HCT116 (cell line): ENCODE measurements at regions not wholly inside any gene's neighbourhood (a gene's known extent, or its start where the extent isn't known, plus 50 kb on each side); places are given as distances from the start of the nearest gene placed in this dataset.

Experiments
- ATF3 ChIP-seq: IDR thresholded peaks from 2 replicates; pipeline ENCODE4 v1.6.1; 2012
- CBX3 ChIP-seq: IDR thresholded peaks from 2 replicates; pipeline ENCODE4 v1.6.1; 2012; ENCODE audit warnings: low read depth
- EZH2 ChIP-seq: fragments of 200-600 bp; sonication (generic); IDR thresholded peaks from 2 replicates; pipeline ENCODE4 v1.6.1; 2017; ENCODE audit warnings: antibody characterized with exemption, mixed run types
- POLR2A ChIP-seq: IDR thresholded peaks from 2 replicates; pipeline ENCODE4 v1.7.0; 2011; ENCODE audit warnings: borderline replicate concordance; ENCODE audit not compliant: insufficient read depth, insufficient read length; ENCODE audit errors: extremely low read depth
- POLR2AphosphoS5 ChIP-seq: IDR thresholded peaks from 2 replicates; pipeline ENCODE4 v1.6.1; 2011; ENCODE audit warnings: mild to moderate bottlenecking, low read depth, low read length, moderate library complexity
- REST ChIP-seq: IDR thresholded peaks from 2 replicates; pipeline ENCODE4 v1.6.1; 2012; ENCODE audit warnings: low read depth
- SP1 ChIP-seq: IDR thresholded peaks from 2 replicates; pipeline ENCODE4 v1.6.1; 2012; ENCODE audit warnings: low read depth
- TF ChIP-seq, protein P1 (sequence below), 3 experiments: fragments of 200-600 bp in 1 of 3; sonication (generic) in 1 of 3; IDR thresholded peaks in 2 of 3; conservative IDR thresholded peaks in 1 of 3; 2 replicates each; pipeline ENCODE4 v1.5.1; 2012 to 2017; ENCODE audit warnings: low read depth in 2 of 3, low read length in 2 of 3, antibody characterized with exemption in 1 of 3, borderline replicate concordance in 1 of 3, control low read depth in 1 of 3, mild to moderate bottlenecking in 1 of 3, mixed read lengths in 1 of 3, mixed run types in 1 of 3, moderate library complexity in 1 of 3; ENCODE audit not compliant: insufficient read depth in 1 of 3

- TF ChIP-seq REST (no peak), POLR2AphosphoS5 (no peak), POLR2A (no peak), SP1 (no peak), EZH2 (no peak), ATF3 (no peak), CBX3 (no peak)
- TF ChIP-seq, protein P1, sequence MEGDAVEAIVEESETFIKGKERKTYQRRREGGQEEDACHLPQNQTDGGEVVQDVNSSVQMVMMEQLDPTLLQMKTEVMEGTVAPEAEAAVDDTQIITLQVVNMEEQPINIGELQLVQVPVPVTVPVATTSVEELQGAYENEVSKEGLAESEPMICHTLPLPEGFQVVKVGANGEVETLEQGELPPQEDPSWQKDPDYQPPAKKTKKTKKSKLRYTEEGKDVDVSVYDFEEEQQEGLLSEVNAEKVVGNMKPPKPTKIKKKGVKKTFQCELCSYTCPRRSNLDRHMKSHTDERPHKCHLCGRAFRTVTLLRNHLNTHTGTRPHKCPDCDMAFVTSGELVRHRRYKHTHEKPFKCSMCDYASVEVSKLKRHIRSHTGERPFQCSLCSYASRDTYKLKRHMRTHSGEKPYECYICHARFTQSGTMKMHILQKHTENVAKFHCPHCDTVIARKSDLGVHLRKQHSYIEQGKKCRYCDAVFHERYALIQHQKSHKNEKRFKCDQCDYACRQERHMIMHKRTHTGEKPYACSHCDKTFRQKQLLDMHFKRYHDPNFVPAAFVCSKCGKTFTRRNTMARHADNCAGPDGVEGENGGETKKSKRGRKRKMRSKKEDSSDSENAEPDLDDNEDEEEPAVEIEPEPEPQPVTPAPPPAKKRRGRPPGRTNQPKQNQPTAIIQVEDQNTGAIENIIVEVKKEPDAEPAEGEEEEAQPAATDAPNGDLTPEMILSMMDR (IDR thresholded peaks at IDR 0.05 in 2 of 3, conservative IDR thresholded peaks at IDR 0.05 in 1 of 3; ENCODE audit: borderline replicate concordance in 1 of 3, insufficient read depth in 1 of 3, low read depth in 2 of 3, low read length in 2 of 3): no peak
Observed at GRCh38 chr9:118954857-118955256, 414.4 kb downstream of the BRINP1 start.
